ENCODE measurements at regions not wholly inside any gene's neighbourhood (a gene's known extent, or its start where the extent isn't known, plus 50 kb on each side); places are given as distances from the start of the nearest gene placed in this dataset.

DNA sequence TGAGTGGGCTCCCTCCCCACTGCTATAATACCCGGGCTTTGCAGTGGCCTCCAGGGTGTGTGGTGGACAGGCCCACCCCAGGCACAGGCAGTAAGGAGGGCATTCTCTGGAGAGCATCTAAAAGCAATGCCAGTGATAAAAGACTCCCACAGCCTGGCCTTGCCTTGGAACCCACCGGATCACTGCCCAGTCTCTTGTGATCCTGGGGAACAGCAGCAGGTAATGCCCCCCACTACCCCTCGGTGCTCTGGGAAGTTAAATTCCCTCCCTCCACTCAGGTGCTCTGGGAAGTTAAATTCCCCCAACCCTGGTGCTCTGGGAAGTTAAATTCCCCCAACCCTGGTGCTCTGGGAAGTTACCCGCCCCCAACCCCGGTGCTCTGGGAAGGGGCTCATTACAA is 565.2 kb downstream of the TCERG1L start:
- DNase-seq, result no peak
- no peak for ATAC-seq
- no peaks in the 10 kb centered on the region for H3K36me3 ChIP-seq (ENCODE audit: low read depth)
- no peak overlapping the region for H3K4me3 ChIP-seq
- intact Hi-C loops (cut with DNase I, micrococcal nuclease), result no loop called here
- TF ChIP-seq CTCF (IDR thresholded peaks at IDR 0.05), result no peak
- H3K4me1 ChIP-seq (ENCODE audit: low read depth), result no peaks in the 10 kb centered on the region
- peaks cover 2% of the 10 kb centered on the region for H3K9me3 ChIP-seq

DNA sequence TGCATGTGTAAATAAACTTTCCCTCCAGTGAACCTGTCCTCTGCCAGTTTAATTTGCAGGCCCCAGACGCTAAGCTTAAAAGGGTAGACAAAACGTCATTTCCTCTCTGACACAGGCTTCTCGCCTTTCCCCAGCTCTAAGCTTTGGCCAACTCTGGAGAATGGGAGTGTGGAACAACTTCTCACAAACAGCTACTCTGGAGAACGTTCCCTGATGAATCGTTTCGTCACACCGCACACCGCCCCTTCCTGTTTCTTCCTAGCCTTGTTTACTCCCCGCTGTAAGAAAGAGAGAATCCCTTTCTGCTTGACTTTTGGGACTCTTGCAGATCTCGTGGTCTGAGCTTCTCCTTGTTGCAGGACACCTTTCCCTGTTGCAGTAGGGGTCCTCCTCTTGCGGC is 564.2 kb downstream of the TCERG1L start:
- no peak for TF ChIP-seq CTCF (IDR thresholded peaks at IDR 0.05)
- Histone ChIP-seq H3K9me3 (peaks cover 2% of the 10 kb centered on the region), H3K4me1 (ENCODE audit: low read depth) (no peaks in the 10 kb centered on the region), H3K4me3 (no peak overlapping the region), H3K36me3 (ENCODE audit: low read depth) (no peaks in the 10 kb centered on the region)
- DNase-seq (no peak), ATAC-seq (no peak)
- intact Hi-C loops (cut with DNase I, micrococcal nuclease), result no loop called here

DNA sequence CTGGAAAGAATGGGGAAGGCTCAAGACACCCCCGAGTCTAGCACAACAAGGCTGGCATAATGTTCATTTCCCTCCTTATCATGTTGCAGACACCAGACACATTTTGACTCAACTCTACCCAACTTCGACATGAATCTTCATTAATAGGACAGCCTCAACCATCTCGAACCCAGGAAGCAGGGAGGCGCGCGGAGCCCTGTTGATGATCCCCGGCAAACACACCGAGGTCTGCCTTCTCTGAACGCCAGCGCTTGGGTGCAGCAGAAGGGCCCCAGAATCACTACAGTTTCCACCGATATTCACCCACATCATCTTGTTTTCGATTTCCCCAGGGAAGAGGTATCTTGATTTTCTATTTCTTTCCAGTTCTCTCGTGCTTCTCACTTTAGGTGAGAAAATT is 563.6 kb downstream of the TCERG1L start:
- intact Hi-C loops (cut with DNase I, micrococcal nuclease), result no loop called here
- Histone ChIP-seq H3K9me3 (peaks cover 2% of the 10 kb centered on the region), H3K4me1 (ENCODE audit: low read depth) (no peaks in the 10 kb centered on the region), H3K4me3 (no peak overlapping the region), H3K36me3 (ENCODE audit: low read depth) (no peaks in the 10 kb centered on the region)
- no peak for DNase-seq
- no peak for TF ChIP-seq CTCF (IDR thresholded peaks at IDR 0.05)
- no peak for ATAC-seq

DNA sequence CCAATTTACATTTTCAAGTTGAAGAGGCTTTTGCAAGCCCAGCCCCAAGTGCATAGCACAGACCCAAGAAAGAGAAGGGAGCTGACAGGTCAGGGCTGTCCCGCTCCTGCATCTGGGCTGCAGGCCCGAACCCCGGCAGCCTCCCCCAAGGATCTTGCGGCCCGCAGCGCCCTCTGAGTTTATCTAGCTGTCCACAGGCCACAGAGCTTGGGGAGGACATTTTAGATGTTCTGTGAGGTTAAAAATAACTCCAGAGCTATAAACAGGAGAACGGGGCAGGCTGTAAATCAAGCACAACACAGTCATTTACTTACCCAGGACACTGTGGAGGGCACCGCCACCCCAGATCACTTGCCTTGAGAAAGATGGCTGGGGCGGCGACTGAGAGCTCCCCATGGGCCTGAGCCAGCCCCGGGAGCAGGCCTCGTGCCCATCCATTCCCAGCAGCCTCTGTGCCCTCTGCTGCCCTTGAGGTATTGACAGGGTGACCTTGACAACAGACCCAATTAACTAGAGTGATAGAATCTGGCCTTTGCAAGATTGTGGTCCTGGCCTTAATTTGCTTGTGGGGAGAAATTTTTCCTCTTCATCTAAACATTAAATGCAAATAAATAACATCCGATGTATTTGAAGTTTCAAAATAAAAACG is 563.0 kb downstream of the TCERG1L start:
- no peak for DNase-seq

GRCh38 chr10:130749911-130750310 is 561.6 kb downstream of the TCERG1L start:
- intact Hi-C loops (cut with DNase I, micrococcal nuclease), result no loop called here
- Histone ChIP-seq H3K9me3 (peaks cover 2% of the 10 kb centered on the region), H3K4me1 (ENCODE audit: low read depth) (no peaks in the 10 kb centered on the region), H3K36me3 (ENCODE audit: low read depth) (no peaks in the 10 kb centered on the region), H3K4me3 (no peak overlapping the region)
- DNase-seq (no peak), ATAC-seq (no peak)
- TF ChIP-seq CTCF (IDR thresholded peaks at IDR 0.05), result no peak

More for the DNA sequence above, 563.0 kb downstream of the TCERG1L start:
- H3K4me1 ChIP-seq (ENCODE audit: low read depth), result no peaks in the 10 kb centered on the region
- peaks cover 2% of the 10 kb centered on the region for H3K9me3 ChIP-seq
- no peaks in the 10 kb centered on the region for H3K36me3 ChIP-seq (ENCODE audit: low read depth)
- intact Hi-C loops (cut with DNase I, micrococcal nuclease), result no loop called here
- H3K4me3 ChIP-seq, result no peak overlapping the region
- TF ChIP-seq CTCF (IDR thresholded peaks at IDR 0.05), result no peak
- no peak for ATAC-seq

DNA sequence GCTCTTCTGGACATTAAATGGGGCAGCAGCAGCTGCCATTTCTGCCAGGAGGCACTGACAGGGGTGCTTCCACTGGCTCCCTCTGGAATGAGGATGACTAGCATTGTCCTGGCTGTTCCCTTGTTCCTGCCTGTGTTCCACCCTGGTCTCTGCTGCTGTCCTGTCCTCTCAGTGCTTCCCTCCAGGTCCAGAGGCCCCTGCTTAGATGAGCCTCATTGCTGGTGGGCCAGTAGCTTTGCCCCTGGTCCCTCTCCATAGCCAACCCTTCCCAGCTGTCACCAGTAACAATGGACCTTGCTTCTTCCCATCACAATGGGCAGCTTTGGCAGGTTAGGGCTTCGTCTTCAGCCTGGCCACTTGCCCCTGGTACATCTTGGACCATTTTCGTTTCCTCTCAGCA is 561.1 kb downstream of the TCERG1L start:
- intact Hi-C loops (cut with DNase I, micrococcal nuclease), result no loop called here
- Histone ChIP-seq H3K9me3 (peaks cover 4% of the 10 kb centered on the region), H3K36me3 (ENCODE audit: low read depth) (no peaks in the 10 kb centered on the region), H3K4me1 (ENCODE audit: low read depth) (no peaks in the 10 kb centered on the region), H3K4me3 (no peak overlapping the region)
- no peak for TF ChIP-seq CTCF (IDR thresholded peaks at IDR 0.05)
- no peak for ATAC-seq
- no peak for DNase-seq
